ENCODE measurements at regions not wholly inside any gene's neighbourhood (a gene's known extent, or its start where the extent isn't known, plus 50 kb on each side); places are given as distances from the start of the nearest gene placed in this dataset.

- no peaks in the 10 kb centered on the region for H3K36me3 ChIP-seq
- H3K9me3 ChIP-seq: no peaks in the 10 kb centered on the region
- no peak for TF ChIP-seq CTCF (IDR thresholded peaks at IDR 0.05; ENCODE audit: low read depth, low read length)
- no peak for DNase-seq
- no peaks in the 10 kb centered on the region for H3K4me1 ChIP-seq
- H3K27me3 ChIP-seq: no peaks in the 10 kb centered on the region
- H3K4me3 ChIP-seq (ENCODE audit: low read depth, low read length): no peak overlapping the region
Measured at GRCh38 chr2:181772334-181772733, 92.0 kb upstream of the NEUROD1 start.

- H3K4me1 ChIP-seq: no peaks in the 10 kb centered on the region
- TF ChIP-seq CTCF (IDR thresholded peaks at IDR 0.05; ENCODE audit: low read depth, low read length): no peak
- no peaks in the 10 kb centered on the region for H3K27me3 ChIP-seq
- no peaks in the 10 kb centered on the region for H3K36me3 ChIP-seq
- H3K9me3 ChIP-seq: no peaks in the 10 kb centered on the region
- no peak overlapping the region for H3K4me3 ChIP-seq (ENCODE audit: low read depth, low read length)
- no peak for DNase-seq
Measured at GRCh38 chr2:181772777-181773176, 92.5 kb upstream of the NEUROD1 start.

- H3K36me3 ChIP-seq: no peaks in the 10 kb centered on the region
- H3K9me3 ChIP-seq: no peaks in the 10 kb centered on the region
- no peaks in the 10 kb centered on the region for H3K27me3 ChIP-seq
- no peak for TF ChIP-seq CTCF (IDR thresholded peaks at IDR 0.05; ENCODE audit: low read depth, low read length)
- H3K4me1 ChIP-seq: no peaks in the 10 kb centered on the region
- no peak overlapping the region for H3K4me3 ChIP-seq (ENCODE audit: low read depth, low read length)
- no peak for DNase-seq
Measured at GRCh38 chr2:181774685-181775084, 94.4 kb upstream of the NEUROD1 start.

GRCh38 chr2:181776336-181776735 is 96.0 kb upstream of the NEUROD1 start:
- Histone ChIP-seq H3K4me1 (no peaks in the 10 kb centered on the region), H3K4me3 (ENCODE audit: low read depth, low read length) (no peak overlapping the region)

GRCh38 chr2:181777734-181778133 is 97.4 kb upstream of the NEUROD1 start:
- no peaks in the 10 kb centered on the region for H3K36me3 ChIP-seq
- H3K4me1 ChIP-seq: no peaks in the 10 kb centered on the region

More at GRCh38 chr2:181776336-181776735, 96.0 kb upstream of the NEUROD1 start:
- no peaks in the 10 kb centered on the region for H3K9me3 ChIP-seq
- no peak for DNase-seq
- no peaks in the 10 kb centered on the region for H3K36me3 ChIP-seq
- no peaks in the 10 kb centered on the region for H3K27me3 ChIP-seq
- no peak for TF ChIP-seq CTCF (IDR thresholded peaks at IDR 0.05; ENCODE audit: low read depth, low read length)

More at GRCh38 chr2:181777734-181778133, 97.4 kb upstream of the NEUROD1 start:
- no peak for TF ChIP-seq CTCF (IDR thresholded peaks at IDR 0.05; ENCODE audit: low read depth, low read length)
- Histone ChIP-seq H3K4me3 (ENCODE audit: low read depth, low read length) (no peak overlapping the region), H3K27me3 (no peaks in the 10 kb centered on the region), H3K9me3 (no peaks in the 10 kb centered on the region)
- no peak for DNase-seq

All from BE2C (cell line).